Loucy (cell line): ENCODE measurements at regions not wholly inside any gene's neighbourhood (a gene's known extent, or its start where the extent isn't known, plus 50 kb on each side); places are given as distances from the start of the nearest gene placed in this dataset.

ENCODE experiments used
- CTCF ChIP-seq: fragments of 200-600 bp; sonication (generic); conservative IDR thresholded peaks from 2 replicates; pipeline ENCODE4 v1.5.1; 2014; ENCODE audit warnings: mild to moderate bottlenecking, antibody characterized with exemption, low read length
- EZH2phosphoT487 ChIP-seq: fragments of 200-600 bp; IDR thresholded peaks from 2 replicates; pipeline ENCODE4 v1.6.1; 2018; ENCODE audit warnings: antibody characterized with exemption, mild to moderate bottlenecking, moderate library complexity, borderline replicate concordance

GRCh38 chr16:73743665-73744496 lies 552.7 kb upstream of the PSMD7 start:
- TF ChIP-seq EZH2phosphoT487 (no peak), CTCF (peak; percentile 62)
